ENCODE measurements at regions not wholly inside any gene's neighbourhood (a gene's known extent, or its start where the extent isn't known, plus 50 kb on each side); places are given as distances from the start of the nearest gene placed in this dataset.

- no peak for DNase-seq
- H3K36me3 ChIP-seq, result no peaks in the 10 kb centered on the region
- no peaks in the 10 kb centered on the region for H3K9me3 ChIP-seq
- intact Hi-C loops (cut with DNase I; ENCODE audit: low total_unique reads), result no loop called here
- peaks cover 0 to 17% (median 4%) of the 10 kb centered on the region in 4 donors for H3K4me1 ChIP-seq
- WGBS, 5 donors, result 55 to 69% (median 64%) methylated on average over 2 of the region's 2 CpGs
- H3K4me3 ChIP-seq, result no peak overlapping the region
- no peak for TF ChIP-seq CTCF (IDR thresholded peaks at IDR 0.05)
- no peak for TF ChIP-seq POLR2A (IDR thresholded peaks at IDR 0.05)
- TF ChIP-seq EP300 (IDR thresholded peaks at IDR 0.05), result no peak
- no peak for TF ChIP-seq POLR2AphosphoS5 (IDR thresholded peaks at IDR 0.05)
- H3K27ac ChIP-seq, result no peak overlapping the region
- no peaks in the 10 kb centered on the region for H3K27me3 ChIP-seq
Measured at GRCh38 chr6:22658183-22658582, 88.8 kb downstream of the HDGFL1 start.

DNA sequence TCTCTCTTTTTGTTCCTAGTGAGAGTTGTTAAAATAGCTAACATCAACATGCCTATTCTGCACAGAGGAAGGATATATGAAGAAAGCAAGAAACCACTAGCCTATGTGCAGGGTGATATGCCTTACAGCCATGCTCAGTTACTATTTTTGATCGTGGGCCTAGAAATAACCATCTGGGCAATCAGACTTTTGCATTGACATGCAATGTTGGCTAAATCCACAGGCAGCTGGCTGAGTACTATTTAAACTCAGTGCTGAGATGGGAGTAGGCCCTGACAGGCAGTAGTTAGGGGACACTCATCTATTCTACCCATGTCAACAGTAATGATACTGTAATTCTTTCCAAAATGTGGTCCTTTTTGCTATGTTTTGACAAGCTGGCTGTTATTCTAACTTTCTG, 89.6 kb downstream of the HDGFL1 start:
- Histone ChIP-seq H3K36me3 (no peaks in the 10 kb centered on the region), H3K4me1 (peaks cover 0 to 17% (median 4%) of the 10 kb centered on the region in 4 donors), H3K9me3 (no peaks in the 10 kb centered on the region), H3K4me3 (no peak overlapping the region), H3K27ac (no peak overlapping the region), H3K27me3 (no peaks in the 10 kb centered on the region)
- intact Hi-C loops (cut with DNase I; ENCODE audit: low total_unique reads), result no loop called here
- DNase-seq, result no peak
- no peak for TF ChIP-seq POLR2AphosphoS5 (IDR thresholded peaks at IDR 0.05)
- TF ChIP-seq POLR2A (IDR thresholded peaks at IDR 0.05), result no peak
- no peak for TF ChIP-seq CTCF (IDR thresholded peaks at IDR 0.05)
- TF ChIP-seq EP300 (IDR thresholded peaks at IDR 0.05), result no peak
- WGBS, 5 donors, result 54 to 94% (median 78%) methylated on average over 1 of the region's 1 CpG

- no peak for DNase-seq
- no peaks in the 10 kb centered on the region for H3K4me1 ChIP-seq
- no peaks in the 10 kb centered on the region for H3K9me3 ChIP-seq
- H3K4me3 ChIP-seq, result no peak overlapping the region
- no peak overlapping the region for H3K27ac ChIP-seq
- WGBS, 5 donors, result 78 to 86% (median 80%) methylated on average over 2 of the region's 2 CpGs
- TF ChIP-seq POLR2A (IDR thresholded peaks at IDR 0.05) (no peak), EP300 (IDR thresholded peaks at IDR 0.05) (no peak), POLR2AphosphoS5 (IDR thresholded peaks at IDR 0.05) (no peak), CTCF (IDR thresholded peaks at IDR 0.05) (no peak)
- no peaks in the 10 kb centered on the region for H3K27me3 ChIP-seq
- H3K36me3 ChIP-seq, result no peaks in the 10 kb centered on the region
- intact Hi-C loops (cut with DNase I; ENCODE audit: low total_unique reads), result no loop called here
Measured at GRCh38 chr6:22664968-22665367, 95.6 kb downstream of the HDGFL1 start.

DNA sequence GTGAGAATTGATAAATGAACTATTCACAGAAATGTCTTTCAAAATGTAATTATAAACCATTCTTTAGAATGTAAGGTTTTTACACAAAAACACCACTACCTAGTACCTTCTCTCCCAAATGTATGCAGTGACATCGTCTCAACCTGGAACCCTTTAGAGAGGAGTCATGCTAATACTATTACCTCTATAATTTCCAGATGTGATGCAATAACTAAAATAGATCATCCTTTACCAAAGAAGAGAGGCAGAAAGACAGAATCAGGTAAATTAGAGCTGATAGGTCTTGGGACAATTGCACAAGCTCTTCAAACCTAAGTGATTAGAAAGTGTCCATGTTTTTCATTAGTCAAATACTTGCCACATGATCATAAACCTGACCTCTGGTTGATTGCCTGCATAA, 96.7 kb downstream of the HDGFL1 start:
- Histone ChIP-seq H3K4me3 (no peak overlapping the region), H3K4me1 (no peaks in the 10 kb centered on the region), H3K36me3 (no peaks in the 10 kb centered on the region), H3K9me3 (no peaks in the 10 kb centered on the region), H3K27me3 (no peaks in the 10 kb centered on the region), H3K27ac (no peak overlapping the region)
- 84 to 100% (median 92%) methylated on average over 1 of the region's 1 CpG for WGBS, 5 donors
- TF ChIP-seq POLR2A (IDR thresholded peaks at IDR 0.05), result no peak
- no peak for TF ChIP-seq EP300 (IDR thresholded peaks at IDR 0.05)
- TF ChIP-seq POLR2AphosphoS5 (IDR thresholded peaks at IDR 0.05), result no peak
- no peak for TF ChIP-seq CTCF (IDR thresholded peaks at IDR 0.05)
- no peak for DNase-seq
- intact Hi-C loops (cut with DNase I; ENCODE audit: low total_unique reads), result no loop called here

All from stomach (tissue), 8 donors.